ENCODE measurements at regions not wholly inside any gene's neighbourhood (a gene's known extent, or its start where the extent isn't known, plus 50 kb on each side); places are given as distances from the start of the nearest gene placed in this dataset.
"Not testable (repeated sequence)": the region's sequence is repeated elsewhere in the genome, so short reads cannot be mapped to it uniquely, and the experiment has no call there.

GRCh38 chr1:190942475-190942874, 464.8 kb upstream of the BRINP3 start:
- H3K4me1 ChIP-seq (ENCODE audit: control insufficient read depth, insufficient read depth, low read length), result no peaks in the 10 kb centered on the region
- no peak overlapping the region for H3K27ac ChIP-seq (ENCODE audit: low read length)
- no CpG with 5 or more reads among the region's 3 CpGs for WGBS (ENCODE audit: insufficient coverage)
- H3K9me3 ChIP-seq (ENCODE audit: control insufficient read depth, insufficient read depth, low read length), result no peaks in the 10 kb centered on the region
- no peak for ATAC-seq
- Mint-ChIP-seq H3K27ac (no peak overlapping the region), H3K36me3 (no peaks in the 10 kb centered on the region), H3K4me1 (no peaks in the 10 kb centered on the region), H3K4me3 (no peak overlapping the region), H3K27me3 (ENCODE audit: low read depth in 2 of 2) (no peaks in the 10 kb centered on the region), H3K9me3 (peaks cover 9 to 12% of the 10 kb centered on the region in 2 donors)
- intact Hi-C loops (cut with micrococcal nuclease), result no loop called here
- TF ChIP-seq CTCF (IDR thresholded peaks at IDR 0.05), result no peak
- H3K4me3 ChIP-seq (ENCODE audit: low read length), result no peak overlapping the region
- DNase-seq, result no peak
- H3K27me3 ChIP-seq (ENCODE audit: control insufficient read depth, insufficient read depth, low read length), result no peaks in the 10 kb centered on the region
- no peaks in the 10 kb centered on the region for H3K36me3 ChIP-seq (ENCODE audit: control insufficient read depth, insufficient read depth, low read length)

GRCh38 chr1:190943722-190944121, 466.1 kb upstream of the BRINP3 start:
- not testable (repeated sequence) for H3K4me1 Mint-ChIP-seq, ATAC-seq
- 90% methylated on average over 2 of the region's 5 CpGs for WGBS (ENCODE audit: insufficient coverage)

DNA sequence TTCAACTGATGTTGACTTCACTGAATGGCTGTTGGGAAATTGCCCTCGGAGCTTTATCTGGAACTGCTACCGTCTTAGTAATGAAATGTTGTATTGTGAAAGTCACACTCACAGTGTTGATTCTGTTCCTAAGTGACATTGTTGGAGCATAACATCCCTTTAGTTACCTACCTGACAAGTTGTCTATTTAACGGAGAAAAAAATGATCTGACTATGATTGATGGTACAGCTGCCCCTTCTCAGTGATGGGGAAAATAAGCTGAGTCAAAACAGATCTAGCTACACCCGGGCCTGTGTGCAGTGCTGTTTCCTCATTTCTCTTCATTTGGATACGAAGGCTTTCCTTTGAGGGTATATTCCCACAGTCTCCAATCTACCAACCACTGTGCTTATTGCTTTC, 472.3 kb upstream of the BRINP3 start:
- Histone ChIP-seq H3K27me3 (ENCODE audit: control insufficient read depth, insufficient read depth, low read length) (no peaks in the 10 kb centered on the region), H3K27ac (ENCODE audit: low read length) (no peak overlapping the region), H3K4me3 (ENCODE audit: low read length) (no peak overlapping the region), H3K36me3 (ENCODE audit: control insufficient read depth, insufficient read depth, low read length) (no peaks in the 10 kb centered on the region), H3K4me1 (ENCODE audit: control insufficient read depth, insufficient read depth, low read length) (no peaks in the 10 kb centered on the region), H3K9me3 (ENCODE audit: control insufficient read depth, insufficient read depth, low read length) (no peaks in the 10 kb centered on the region)
- WGBS (ENCODE audit: insufficient coverage), result 56% methylated on average over 5 of the region's 5 CpGs
- Mint-ChIP-seq H3K36me3 (peaks cover 11% of the 10 kb centered on the region), H3K27me3 (ENCODE audit: low read depth in 2 of 2) (no peaks in the 10 kb centered on the region), H3K4me3 (no peak overlapping the region), H3K27ac (no peak overlapping the region), H3K4me1 (no peaks in the 10 kb centered on the region), H3K9me3 (peaks cover 8 to 15% of the 10 kb centered on the region in 2 donors)
- TF ChIP-seq CTCF (IDR thresholded peaks at IDR 0.05), result no peak
- intact Hi-C loops (cut with micrococcal nuclease), result no loop called here
- ATAC-seq (no peak), DNase-seq (no peak)

More at GRCh38 chr1:190943722-190944121, 466.1 kb upstream of the BRINP3 start:
- H3K27me3 ChIP-seq (ENCODE audit: control insufficient read depth, insufficient read depth, low read length); H3K4me3 Mint-ChIP-seq; DNase-seq; H3K27ac ChIP-seq (ENCODE audit: low read length); H3K9me3 ChIP-seq (ENCODE audit: control insufficient read depth, insufficient read depth, low read length); H3K27me3 Mint-ChIP-seq (ENCODE audit: low read depth in 2 of 2); H3K36me3 ChIP-seq (ENCODE audit: control insufficient read depth, insufficient read depth, low read length); H3K4me1 ChIP-seq (ENCODE audit: control insufficient read depth, insufficient read depth, low read length); H3K27ac Mint-ChIP-seq; H3K36me3 Mint-ChIP-seq; H3K4me3 ChIP-seq (ENCODE audit: low read length); intact Hi-C loops (cut with micrococcal nuclease): not testable (repeated sequence)
- H3K9me3 Mint-ChIP-seq, result peaks cover 8 to 12% of the 10 kb centered on the region in 2 donors

DNA sequence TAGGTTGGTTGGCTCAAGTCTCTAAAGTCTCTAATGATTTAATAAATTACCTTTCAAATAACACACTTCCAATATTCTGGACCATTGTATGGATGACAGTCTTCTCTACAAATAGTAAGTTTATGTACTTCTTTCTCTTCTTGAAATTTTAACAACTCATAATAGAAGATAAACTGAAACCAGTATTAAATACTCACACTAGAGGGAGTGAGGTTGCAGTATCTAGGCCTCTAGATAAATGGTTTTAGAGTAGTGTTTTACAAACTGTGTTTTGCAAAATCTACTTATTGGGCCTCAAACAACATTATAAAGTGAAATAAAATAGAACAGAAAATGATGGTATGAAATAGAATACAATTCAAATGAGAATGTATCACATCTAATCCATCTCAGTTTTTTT, 479.9 kb upstream of the BRINP3 start:
- DNase-seq (no peak), ATAC-seq (no peak)
- no peak overlapping the region for H3K27ac ChIP-seq (ENCODE audit: low read length)
- no peaks in the 10 kb centered on the region for H3K36me3 ChIP-seq (ENCODE audit: control insufficient read depth, insufficient read depth, low read length)
- H3K4me1 Mint-ChIP-seq, result no peaks in the 10 kb centered on the region
- no peak overlapping the region for H3K27ac Mint-ChIP-seq
- intact Hi-C loops (cut with micrococcal nuclease), result no loop called here
- no peaks in the 10 kb centered on the region for H3K9me3 ChIP-seq (ENCODE audit: control insufficient read depth, insufficient read depth, low read length)
- no peaks in the 10 kb centered on the region for H3K27me3 Mint-ChIP-seq (ENCODE audit: low read depth in 2 of 2)
- no peaks in the 10 kb centered on the region for H3K4me1 ChIP-seq (ENCODE audit: control insufficient read depth, insufficient read depth, low read length)
- no peak for TF ChIP-seq CTCF (IDR thresholded peaks at IDR 0.05)
- H3K4me3 ChIP-seq (ENCODE audit: low read length), result no peak overlapping the region
- H3K9me3 Mint-ChIP-seq, result peaks cover 12 to 16% of the 10 kb centered on the region in 2 donors
- H3K27me3 ChIP-seq (ENCODE audit: control insufficient read depth, insufficient read depth, low read length), result no peaks in the 10 kb centered on the region
- peaks cover 11% of the 10 kb centered on the region for H3K36me3 Mint-ChIP-seq
- H3K4me3 Mint-ChIP-seq, result no peak overlapping the region

Data from natural killer cell (primary cell).